Endothelial cell of umbilical vein (primary cell): ENCODE measurements at regions not wholly inside any gene's neighbourhood (a gene's known extent, or its start where the extent isn't known, plus 50 kb on each side); places are given as distances from the start of the nearest gene placed in this dataset.

ENCODE experiments used
- BruUV-seq: library from RNA; stranded (reverse); fragments of 400-500 nt; replicated peaks from 2 replicates; lab custom pipeline; 2021; lab: Mats Ljungman, UMichigan
- CTCF ChIA-PET: fragments of 300-600, 350-600 bp; sonication (Branson Sonifier 250); formaldehyde crosslinking; loops from one replicate; lab custom pipeline; 2021; ENCODE audit warnings: antibody characterized with exemption, inconsistent platforms; lab: Charles Lee
- POLR2A ChIA-PET: fragments of 300-600, 350-600 bp; sonication (Branson Sonifier 250); formaldehyde crosslinking; loops from one replicate; lab custom pipeline; 2021; ENCODE audit warnings: antibody characterized with exemption, inconsistent platforms; lab: Charles Lee
- DNase-seq: peaks from one replicate; pipeline ENCODE4 v3.0.0-alpha.2; 2011; ENCODE audit warnings: low read depth, low spot score
- FAIRE-seq: peaks from 2 replicates; lab custom pipeline; 2011; peaks lifted over from hg19 to GRCh38; lab: Jason Lieb, UNC
- H2AFZ ChIP-seq: 2 replicates; pipeline ENCODE4 v1.6.0; 2012; ENCODE audit warnings: low read depth, low read length, control low read depth, inconsistent platforms
- H3K27ac ChIP-seq: 2 replicates; pipeline ENCODE4 v1.5.1; 2011; ENCODE audit warnings: low read depth, mild to moderate bottlenecking, control low read depth, low read length, moderate library complexity; ENCODE audit not compliant: insufficient read depth
- H3K27me3 ChIP-seq, 2 experiments: 2 replicates each; pipeline versions ENCODE4 v1.6.0 to v1.6.1; 2011; ENCODE audit warnings: low read length in 2 of 2, mixed read lengths in 1 of 2; ENCODE audit not compliant: control insufficient read depth in 2 of 2, insufficient read depth in 2 of 2
- H3K36me3 ChIP-seq, 2 experiments: 2 replicates in 1 of 2; 3 replicates in 1 of 2; pipeline ENCODE4 v1.5.1; 2011; ENCODE audit warnings: low read length in 2 of 2, mild to moderate bottlenecking in 1 of 2, moderate library complexity in 1 of 2; ENCODE audit not compliant: control insufficient read depth in 2 of 2, insufficient read depth in 2 of 2; ENCODE audit errors: extremely low read depth in 1 of 2
- H3K4me1 ChIP-seq: 3 replicates; pipeline ENCODE4 v1.5.1; 2011; ENCODE audit warnings: mild to moderate bottlenecking, low read length; ENCODE audit not compliant: control insufficient read depth, insufficient read depth; ENCODE audit errors: extremely low read depth
- H3K4me2 ChIP-seq: 2 replicates; pipeline ENCODE4 v1.6.1; 2011; ENCODE audit warnings: low read length, control low read depth, mixed read lengths; ENCODE audit not compliant: insufficient read depth
- H3K4me3 ChIP-seq, 3 experiments: fragments of 200-600 bp in 1 of 3; sonication (generic), shearing (Covaris generic) in 1 of 3; replicated peaks in 1 of 3; 2 replicates each; pipeline ENCODE4 v1.5.1; 2011 to 2016; ENCODE audit warnings: control low read depth in 3 of 3, low read length in 3 of 3, mild to moderate bottlenecking in 2 of 3, inconsistent platforms in 1 of 3, low read depth in 1 of 3, moderate library complexity in 1 of 3; ENCODE audit not compliant: insufficient read depth in 1 of 3
- H3K79me2 ChIP-seq: 2 replicates; pipeline ENCODE4 v1.6.0; 2012; ENCODE audit warnings: low read length, inconsistent platforms; ENCODE audit not compliant: control insufficient read depth, insufficient read depth
- H3K9ac ChIP-seq: replicated peaks from 2 replicates; pipeline ENCODE3; 2011; ENCODE audit warnings: low read length, control low read depth; ENCODE audit not compliant: insufficient read depth; ENCODE audit errors: extremely low read depth
- H3K9me1 ChIP-seq: replicated peaks from 3 replicates; pipeline ENCODE4 v1.6.0; 2011; ENCODE audit warnings: mild to moderate bottlenecking, low read length; ENCODE audit not compliant: control insufficient read depth, insufficient read depth; ENCODE audit errors: extremely low read depth
- H3K9me3 ChIP-seq: replicated peaks from 2 replicates; pipeline ENCODE4 v1.5.1; 2012; ENCODE audit warnings: low read length, inconsistent platforms; ENCODE audit not compliant: control insufficient read depth, insufficient read depth
- H4K20me1 ChIP-seq: replicated peaks from 2 replicates; pipeline ENCODE3; 2011; ENCODE audit warnings: mild to moderate bottlenecking, low read length; ENCODE audit not compliant: control insufficient read depth, insufficient read depth; ENCODE audit errors: extremely low read depth
- EZH2 ChIP-seq: IDR thresholded peaks from 2 replicates; pipeline ENCODE4 v1.6.1; 2012; ENCODE audit warnings: borderline replicate concordance, low read depth, mild to moderate bottlenecking, moderate library complexity, low read length, inconsistent platforms; ENCODE audit not compliant: severe bottlenecking
- FOS ChIP-seq: IDR thresholded peaks from 2 replicates; pipeline ENCODE4 v1.6.1; 2011; ENCODE audit warnings: mild to moderate bottlenecking, low read length, moderate library complexity, borderline replicate concordance; ENCODE audit not compliant: insufficient read depth
- GATA2 ChIP-seq: IDR thresholded peaks from 2 replicates; pipeline ENCODE4 v1.7.0; 2011; ENCODE audit warnings: low read depth, mild to moderate bottlenecking, moderate library complexity, mixed read lengths, low read length; ENCODE audit not compliant: insufficient read length, insufficient read depth
- JUN ChIP-seq: IDR thresholded peaks from 2 replicates; pipeline ENCODE4 v1.6.1; 2011; ENCODE audit warnings: borderline replicate concordance, low read depth; ENCODE audit not compliant: insufficient read length, insufficient read depth
- MYC ChIP-seq: IDR thresholded peaks from one replicate; pipeline ENCODE4 v1.6.1; 2011; ENCODE audit warnings: mild to moderate bottlenecking, low read depth, low read length
- POLR2A ChIP-seq: IDR thresholded peaks from 2 replicates; pipeline ENCODE4 v1.6.1; 2012; ENCODE audit warnings: low read depth, mild to moderate bottlenecking, control low read depth, low read length
- POLR2AphosphoS5 ChIP-seq: IDR thresholded peaks from 2 replicates; pipeline ENCODE4 v1.6.1; 2012; ENCODE audit warnings: low read depth, mild to moderate bottlenecking, control low read depth, low read length, moderate library complexity; ENCODE audit not compliant: insufficient read depth
- dilution Hi-C: fragments of 300-500 bp; cut with MboI; formaldehyde crosslinking; loops from one replicate; pipeline ENCODE4 v1.15.0; 2019; ENCODE audit warnings: low sequenced_read_pairs; ENCODE audit not compliant: extremely low pct_ligation_motif_present
- intact Hi-C: fragments of 100-400 bp; cut with micrococcal nuclease; formaldehyde crosslinking; loops from one replicate; pipeline ENCODE4 v1.10.0; 2022
- TF ChIP-seq, protein P1 (sequence below): IDR thresholded peaks from 2 replicates; pipeline ENCODE4 v1.6.1; 2011; ENCODE audit not compliant: insufficient read depth, insufficient read length
- TF ChIP-seq, protein P2 (sequence below), 2 donors: IDR thresholded peaks; 1 replicate in 1 of 2; 2 replicates in 1 of 2; pipeline ENCODE4 v1.5.1; 2011; ENCODE audit warnings: low read length in 2 of 2, mild to moderate bottlenecking in 2 of 2, moderate library complexity in 2 of 2, control low read depth in 1 of 2, inconsistent platforms in 1 of 2, low read depth in 1 of 2; ENCODE audit not compliant: insufficient read depth in 1 of 2; ENCODE audit errors: extremely low read depth in 1 of 2

DNA sequence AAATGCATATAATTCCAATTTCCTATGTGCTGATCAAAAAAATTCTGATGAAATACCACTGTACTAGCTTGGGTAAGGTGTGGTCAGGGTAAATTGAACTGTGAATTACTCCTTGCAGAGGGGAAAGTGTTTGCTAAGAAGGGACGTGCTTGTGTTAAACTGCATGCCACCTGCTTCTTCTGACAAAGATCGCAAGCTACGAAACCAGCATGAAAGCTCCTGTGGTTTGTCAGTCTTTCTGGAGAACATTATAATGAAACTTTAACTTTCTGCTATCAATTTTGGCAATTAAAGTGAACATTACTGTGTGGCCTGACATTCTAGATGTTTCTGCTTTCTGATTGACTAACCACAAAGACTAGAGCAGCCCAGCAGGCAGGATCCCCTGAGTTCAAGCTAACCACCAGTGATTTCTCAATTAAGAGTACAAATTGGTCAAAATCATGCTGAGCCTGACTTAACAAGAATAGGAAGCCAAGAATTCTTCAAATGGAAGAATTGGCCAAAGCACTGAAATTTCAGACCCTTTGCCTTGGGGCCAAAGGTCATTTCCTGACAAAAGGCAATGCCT is 239.0 kb downstream of the SLITRK2 start:
- intact Hi-C loops: no loop called here
- no peaks in the 10 kb centered on the region for H3K79me2 ChIP-seq
- no peak overlapping the region for H3K4me3 ChIP-seq
- no peaks in the 10 kb centered on the region for H3K27me3 ChIP-seq
- H3K9me1 ChIP-seq: no peaks in the 10 kb centered on the region
- POLR2A ChIA-PET: no interaction called here
- dilution Hi-C loops: no loop called here
- H4K20me1 ChIP-seq: no peaks in the 10 kb centered on the region
- H3K4me1 ChIP-seq: no peaks in the 10 kb centered on the region
- no TSS peak for BruUV-seq
- no peak for FAIRE-seq
- TF ChIP-seq POLR2AphosphoS5 (no peak), EZH2 (no peak), POLR2A (no peak), FOS (no peak), MYC (no peak), JUN (no peak), GATA2 (no peak)
- TF ChIP-seq, protein P1, sequence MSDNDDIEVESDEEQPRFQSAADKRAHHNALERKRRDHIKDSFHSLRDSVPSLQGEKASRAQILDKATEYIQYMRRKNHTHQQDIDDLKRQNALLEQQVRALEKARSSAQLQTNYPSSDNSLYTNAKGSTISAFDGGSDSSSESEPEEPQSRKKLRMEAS: no peak
- TF ChIP-seq, protein P2, sequence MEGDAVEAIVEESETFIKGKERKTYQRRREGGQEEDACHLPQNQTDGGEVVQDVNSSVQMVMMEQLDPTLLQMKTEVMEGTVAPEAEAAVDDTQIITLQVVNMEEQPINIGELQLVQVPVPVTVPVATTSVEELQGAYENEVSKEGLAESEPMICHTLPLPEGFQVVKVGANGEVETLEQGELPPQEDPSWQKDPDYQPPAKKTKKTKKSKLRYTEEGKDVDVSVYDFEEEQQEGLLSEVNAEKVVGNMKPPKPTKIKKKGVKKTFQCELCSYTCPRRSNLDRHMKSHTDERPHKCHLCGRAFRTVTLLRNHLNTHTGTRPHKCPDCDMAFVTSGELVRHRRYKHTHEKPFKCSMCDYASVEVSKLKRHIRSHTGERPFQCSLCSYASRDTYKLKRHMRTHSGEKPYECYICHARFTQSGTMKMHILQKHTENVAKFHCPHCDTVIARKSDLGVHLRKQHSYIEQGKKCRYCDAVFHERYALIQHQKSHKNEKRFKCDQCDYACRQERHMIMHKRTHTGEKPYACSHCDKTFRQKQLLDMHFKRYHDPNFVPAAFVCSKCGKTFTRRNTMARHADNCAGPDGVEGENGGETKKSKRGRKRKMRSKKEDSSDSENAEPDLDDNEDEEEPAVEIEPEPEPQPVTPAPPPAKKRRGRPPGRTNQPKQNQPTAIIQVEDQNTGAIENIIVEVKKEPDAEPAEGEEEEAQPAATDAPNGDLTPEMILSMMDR (IDR thresholded peaks at IDR 0.05; ENCODE audit: extremely low read depth in 1 of 2, insufficient read depth in 1 of 2, low read depth in 1 of 2, low read length in 2 of 2): no peak
- H3K9ac ChIP-seq: no peak overlapping the region
- DNase-seq: no peak
- H3K9me3 ChIP-seq: no peaks in the 10 kb centered on the region
- H2AFZ ChIP-seq: no peak overlapping the region
- no peak overlapping the region for H3K4me2 ChIP-seq
- CTCF ChIA-PET: no interaction called here
- no peak overlapping the region for H3K27ac ChIP-seq
- no peaks in the 10 kb centered on the region for H3K36me3 ChIP-seq
